Endothelial cell of umbilical vein (primary cell): ENCODE measurements at regions not wholly inside any gene's neighbourhood (a gene's known extent, or its start where the extent isn't known, plus 50 kb on each side); places are given as distances from the start of the nearest gene placed in this dataset.

Experiments
- CTCF ChIP-seq, 2 donors: IDR thresholded peaks; 1 replicate in 1 of 2; 2 replicates in 1 of 2; pipeline ENCODE4 v1.5.1; 2011; ENCODE audit warnings: low read length in 2 of 2, mild to moderate bottlenecking in 2 of 2, moderate library complexity in 2 of 2, control low read depth in 1 of 2, inconsistent platforms in 1 of 2, low read depth in 1 of 2; ENCODE audit not compliant: insufficient read depth in 1 of 2; ENCODE audit errors: extremely low read depth in 1 of 2
- EZH2 ChIP-seq: IDR thresholded peaks from 2 replicates; pipeline ENCODE4 v1.6.1; 2012; ENCODE audit warnings: borderline replicate concordance, low read depth, mild to moderate bottlenecking, moderate library complexity, low read length, inconsistent platforms; ENCODE audit not compliant: severe bottlenecking
- GATA2 ChIP-seq: IDR thresholded peaks from 2 replicates; pipeline ENCODE4 v1.7.0; 2011; ENCODE audit warnings: low read depth, mild to moderate bottlenecking, moderate library complexity, mixed read lengths, low read length; ENCODE audit not compliant: insufficient read length, insufficient read depth
- JUN ChIP-seq: IDR thresholded peaks from 2 replicates; pipeline ENCODE4 v1.6.1; 2011; ENCODE audit warnings: borderline replicate concordance, low read depth; ENCODE audit not compliant: insufficient read length, insufficient read depth
- MYC ChIP-seq: IDR thresholded peaks from one replicate; pipeline ENCODE4 v1.6.1; 2011; ENCODE audit warnings: mild to moderate bottlenecking, low read depth, low read length
- POLR2A ChIP-seq: IDR thresholded peaks from 2 replicates; pipeline ENCODE4 v1.6.1; 2012; ENCODE audit warnings: low read depth, mild to moderate bottlenecking, control low read depth, low read length
- POLR2AphosphoS5 ChIP-seq: IDR thresholded peaks from 2 replicates; pipeline ENCODE4 v1.6.1; 2012; ENCODE audit warnings: low read depth, mild to moderate bottlenecking, control low read depth, low read length, moderate library complexity; ENCODE audit not compliant: insufficient read depth
- TF ChIP-seq, protein P1 (sequence below): IDR thresholded peaks from 2 replicates; pipeline ENCODE4 v1.6.1; 2011; ENCODE audit not compliant: insufficient read depth, insufficient read length

GRCh38 chr5:38207343-38207742 is 51.0 kb upstream of the EGFLAM start:
- TF ChIP-seq CTCF (IDR thresholded peaks at IDR 0.05; ENCODE audit: extremely low read depth in 1 of 2, insufficient read depth in 1 of 2, low read depth in 1 of 2, low read length in 2 of 2) (no peak), MYC (no peak), EZH2 (no peak), POLR2A (no peak), POLR2AphosphoS5 (no peak), JUN (no peak), GATA2 (no peak)
- TF ChIP-seq, protein P1, sequence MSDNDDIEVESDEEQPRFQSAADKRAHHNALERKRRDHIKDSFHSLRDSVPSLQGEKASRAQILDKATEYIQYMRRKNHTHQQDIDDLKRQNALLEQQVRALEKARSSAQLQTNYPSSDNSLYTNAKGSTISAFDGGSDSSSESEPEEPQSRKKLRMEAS, result no peak
